Lower leg skin (tissue), 4 donors: ENCODE measurements at regions not wholly inside any gene's neighbourhood (a gene's known extent, or its start where the extent isn't known, plus 50 kb on each side); places are given as distances from the start of the nearest gene placed in this dataset.

Experiments
- DNase-seq, 2 donors: peaks; one replicate each; pipeline ENCODE4 v3.0.0-alpha.2; 2019; ENCODE audit warnings: low spot score in 2 of 2
- H3K4me3 ChIP-seq: fragments of 200-600 bp; sonication (generic); 2 replicates; pipeline ENCODE4 v1.5.1; 2017; ENCODE audit warnings: mild to moderate bottlenecking, low read depth; ENCODE audit not compliant: poor library complexity, severe bottlenecking
- CTCF ChIP-seq, 3 donors: fragments of 450-650 bp; IDR thresholded peaks; one replicate each; pipeline ENCODE4 v1.5.1; 2016; ENCODE audit warnings: antibody characterized with exemption in 3 of 3, mild to moderate bottlenecking in 3 of 3, moderate library complexity in 2 of 3
- POLR2A ChIP-seq, 2 donors: fragments of 450-650 bp; IDR thresholded peaks; one replicate each; pipeline ENCODE4 v1.6.1; 2016 to 2017; ENCODE audit warnings: antibody characterized with exemption in 2 of 2, mild to moderate bottlenecking in 1 of 2, moderate library complexity in 1 of 2
- WGBS, 2 donors: methylation state at CpG; one replicate each; pipeline ENCODE4 v1.1.5; 2018; 5-methylcytosine and 5-hydroxymethylcytosine counted together
- intact Hi-C: fragments of 100-400 bp; cut with DNase I; formaldehyde crosslinking; loops from one replicate; pipeline ENCODE4 v1.15.0; 2023; ENCODE audit warnings: low total_unique reads

GRCh38 chr11:128116447-128116846 is 470.9 kb downstream of the ETS1 start:
- intact Hi-C loops: no loop called here
- 64 to 65% methylated on average over 4 of the region's 4 CpGs for WGBS, 2 donors
- DNase-seq: no peak
- H3K4me3 ChIP-seq: no peak overlapping the region
- no peak for TF ChIP-seq CTCF (IDR thresholded peaks at IDR 0.05)
- no peak for TF ChIP-seq POLR2A (IDR thresholded peaks at IDR 0.05)

GRCh38 chr11:128105950-128106349 is 481.4 kb downstream of the ETS1 start:
- TF ChIP-seq POLR2A (IDR thresholded peaks at IDR 0.05) (no peak), CTCF (IDR thresholded peaks at IDR 0.05) (no peak)
- no peak for DNase-seq
- intact Hi-C loops: no loop called here
- H3K4me3 ChIP-seq: no peak overlapping the region

DNA sequence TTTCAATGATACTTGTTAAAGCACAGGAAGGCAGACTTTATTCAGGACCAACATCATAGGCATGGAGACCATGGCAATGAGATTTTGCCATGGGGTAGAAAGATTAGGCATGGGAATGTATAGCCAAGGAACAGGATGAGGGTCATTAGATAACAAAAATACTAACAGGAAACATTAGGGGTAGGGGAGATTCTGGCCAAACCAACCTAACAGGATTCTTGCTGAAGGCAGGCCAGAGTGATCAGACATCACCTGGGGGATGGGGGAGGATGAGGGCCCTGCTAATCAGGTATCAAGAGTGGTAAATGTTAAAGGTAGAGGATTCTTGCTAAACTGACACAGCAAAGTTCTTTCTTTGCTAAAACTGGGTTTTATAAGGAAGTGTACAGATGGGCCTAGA is 481.8 kb downstream of the ETS1 start:
- no peak for DNase-seq
- no peak overlapping the region for H3K4me3 ChIP-seq
- intact Hi-C loops: no loop called here
- TF ChIP-seq CTCF (IDR thresholded peaks at IDR 0.05) (no peak), POLR2A (IDR thresholded peaks at IDR 0.05) (no peak)

DNA sequence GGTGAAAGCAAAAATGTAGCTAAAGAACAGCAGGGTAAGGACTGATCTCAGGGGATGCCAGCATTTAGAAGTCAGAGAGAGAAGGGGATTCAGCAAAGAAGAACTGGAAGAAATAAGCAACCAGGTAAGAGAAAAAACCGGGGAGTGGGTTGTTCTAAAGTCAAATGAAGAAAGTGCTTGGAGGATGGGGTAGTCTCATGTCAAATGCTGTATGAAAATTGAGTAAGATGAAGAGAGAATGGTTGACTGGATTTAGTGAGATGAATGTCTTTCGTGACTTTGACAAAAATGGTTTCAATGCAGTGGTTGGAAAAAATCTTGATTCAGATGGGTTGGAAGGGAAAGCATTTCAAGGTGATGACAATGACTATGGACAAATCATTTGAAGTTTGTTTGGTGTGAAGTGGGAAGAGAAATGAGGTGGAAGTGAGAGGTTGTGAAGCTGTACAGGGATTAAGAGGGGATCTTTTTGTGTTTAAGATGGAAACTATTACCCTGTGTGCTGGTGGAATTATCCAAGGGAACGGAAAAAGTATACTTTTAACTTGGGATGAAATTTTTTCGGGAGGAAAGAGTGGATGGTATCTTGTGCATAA is 484.0 kb downstream of the ETS1 start:
- intact Hi-C loops: no loop called here
- WGBS, 2 donors: 85 to 86% methylated on average over 4 of the region's 4 CpGs
- DNase-seq: no peak
- H3K4me3 ChIP-seq: no peak overlapping the region
- TF ChIP-seq POLR2A (IDR thresholded peaks at IDR 0.05): no peak

GRCh38 chr11:128098781-128099180 is 488.6 kb downstream of the ETS1 start:
- intact Hi-C loops: no loop called here
- WGBS, 2 donors: 65 to 82% methylated on average over 1 of the region's 1 CpG
- TF ChIP-seq CTCF (IDR thresholded peaks at IDR 0.05): no peak
- no peak for TF ChIP-seq POLR2A (IDR thresholded peaks at IDR 0.05)
- H3K4me3 ChIP-seq: no peak overlapping the region
- DNase-seq: no peak

GRCh38 chr11:128095466-128095981 is 491.8 kb downstream of the ETS1 start:
- DNase-seq: no peak
- WGBS, 2 donors: 34 to 49% methylated on average over 2 of the region's 2 CpGs
- no peak overlapping the region for H3K4me3 ChIP-seq
- no peak for TF ChIP-seq POLR2A (IDR thresholded peaks at IDR 0.05)
- no peak for TF ChIP-seq CTCF (IDR thresholded peaks at IDR 0.05)
- intact Hi-C loops: no loop called here
